Natural killer cell (primary cell): ENCODE measurements at regions not wholly inside any gene's neighbourhood (a gene's known extent, or its start where the extent isn't known, plus 50 kb on each side); places are given as distances from the start of the nearest gene placed in this dataset.

Experiments
- ATAC-seq, 3 donors: fragments of 150-1000 bp in 2 of 3; fragments of 200-7000 bp in 1 of 3; cut with Tn5 transposase; 1 replicate in 1 of 3; 2 replicates in 2 of 3; pipeline ENCODE4 v1.10.0; 2021; ENCODE audit warnings: mild to moderate bottlenecking in 2 of 3, moderate library complexity in 2 of 3
- DNase-seq, 2 donors: peaks; one replicate each; pipeline versions ENCODE4 v3.0.0 to v3.0.0-alpha.2; 2013 to 2021; ENCODE audit warnings: mixed read lengths in 1 of 2
- H3K27ac ChIP-seq: one replicate; pipeline ENCODE4 v1.5.1; 2013; ENCODE audit warnings: mild to moderate bottlenecking, low read length
- H3K27me3 ChIP-seq: one replicate; pipeline ENCODE4 v1.6.1; 2013; ENCODE audit warnings: low read length; ENCODE audit not compliant: control insufficient read depth, insufficient read depth
- H3K36me3 ChIP-seq: one replicate; pipeline ENCODE4 v1.6.1; 2013; ENCODE audit warnings: low read length; ENCODE audit not compliant: control insufficient read depth, insufficient read depth
- H3K4me1 ChIP-seq: one replicate; pipeline ENCODE4 v1.6.1; 2013; ENCODE audit warnings: low read length; ENCODE audit not compliant: control insufficient read depth, insufficient read depth
- H3K4me3 ChIP-seq: one replicate; pipeline ENCODE4 v1.5.1; 2013; ENCODE audit warnings: low read length
- H3K9me3 ChIP-seq: one replicate; pipeline ENCODE4 v1.6.1; 2013; ENCODE audit warnings: low read length; ENCODE audit not compliant: control insufficient read depth, insufficient read depth
- H3K27ac Mint-ChIP-seq, 2 donors: one replicate each; pipeline ENCODE4 v1.8.0; 2022; ENCODE audit warnings: mild to moderate bottlenecking in 2 of 2, mixed read lengths in 2 of 2, moderate library complexity in 1 of 2
- H3K27me3 Mint-ChIP-seq, 2 donors: one replicate each; pipeline ENCODE4 v1.8.0; 2022; ENCODE audit warnings: low read depth in 2 of 2, mixed read lengths in 2 of 2
- H3K36me3 Mint-ChIP-seq: one replicate; pipeline ENCODE4 v1.8.0; 2022; ENCODE audit warnings: mixed read lengths
- H3K4me1 Mint-ChIP-seq, 2 donors: one replicate each; pipeline ENCODE4 v1.8.0; 2022; ENCODE audit warnings: mixed read lengths in 2 of 2
- H3K4me3 Mint-ChIP-seq: one replicate; pipeline ENCODE4 v1.8.0; 2022; ENCODE audit warnings: mild to moderate bottlenecking, moderate library complexity, mixed read lengths
- H3K9me3 Mint-ChIP-seq, 2 donors: one replicate each; pipeline ENCODE4 v1.8.0; 2022; ENCODE audit warnings: mixed read lengths in 2 of 2
- CTCF ChIP-seq: fragments of 200-600 bp; IDR thresholded peaks from one replicate; pipeline ENCODE4 v1.8.0; 2022; ENCODE audit warnings: antibody characterized with exemption
- WGBS: methylation state at CpG from one replicate; pipeline ENCODE4 v1.1.7; 2013; ENCODE audit warnings: missing lambda C conversion rate; ENCODE audit not compliant: insufficient coverage; 5-methylcytosine and 5-hydroxymethylcytosine counted together
- intact Hi-C: fragments of 100-400 bp; cut with micrococcal nuclease; formaldehyde crosslinking; loops from one replicate; pipeline ENCODE4 v1.14.2; 2022

- Histone ChIP-seq H3K36me3 (no peaks in the 10 kb centered on the region), H3K27ac (no peak overlapping the region), H3K27me3 (no peaks in the 10 kb centered on the region), H3K9me3 (no peaks in the 10 kb centered on the region), H3K4me3 (no peak overlapping the region), H3K4me1 (no peaks in the 10 kb centered on the region)
- intact Hi-C loops = no loop called here
- DNase-seq (no peak), ATAC-seq (no peak)
- no peaks in the 10 kb centered on the region for H3K36me3 Mint-ChIP-seq
- H3K4me1 Mint-ChIP-seq = no peaks in the 10 kb centered on the region
- H3K27me3 Mint-ChIP-seq = peaks cover 0 to 2% of the 10 kb centered on the region in 2 donors
- H3K27ac Mint-ChIP-seq = no peak overlapping the region
- 61% methylated on average over 11 of the region's 11 CpGs for WGBS
- H3K4me3 Mint-ChIP-seq = no peak overlapping the region
- no peaks in the 10 kb centered on the region for H3K9me3 Mint-ChIP-seq
- TF ChIP-seq CTCF = no peak
Observed at GRCh38 chr19:28823338-28823961, 389.5 kb downstream of the UQCRFS1 start.

GRCh38 chr19:28820289-28820688 is 392.7 kb downstream of the UQCRFS1 start:
- no peak for TF ChIP-seq CTCF
- 81% methylated on average over 2 of the region's 2 CpGs for WGBS
- Histone ChIP-seq H3K27ac (no peak overlapping the region), H3K36me3 (no peaks in the 10 kb centered on the region), H3K4me3 (no peak overlapping the region), H3K4me1 (no peaks in the 10 kb centered on the region), H3K27me3 (no peaks in the 10 kb centered on the region), H3K9me3 (no peaks in the 10 kb centered on the region)
- DNase-seq (no peak), ATAC-seq (no peak)
- Mint-ChIP-seq H3K27ac (no peak overlapping the region), H3K9me3 (no peaks in the 10 kb centered on the region), H3K4me3 (no peak overlapping the region), H3K36me3 (no peaks in the 10 kb centered on the region), H3K4me1 (no peaks in the 10 kb centered on the region), H3K27me3 (peaks cover 0 to 12% of the 10 kb centered on the region in 2 donors)
- intact Hi-C loops = no loop called here

- TF ChIP-seq CTCF = no peak
- Mint-ChIP-seq H3K9me3 (no peaks in the 10 kb centered on the region), H3K4me3 (no peak overlapping the region), H3K27ac (no peak overlapping the region), H3K4me1 (no peaks in the 10 kb centered on the region), H3K27me3 (peaks cover 0 to 12% of the 10 kb centered on the region in 2 donors), H3K36me3 (no peaks in the 10 kb centered on the region)
- intact Hi-C loops = no loop called here
- no peak overlapping the region for H3K27ac ChIP-seq
- no peak overlapping the region for H3K4me3 ChIP-seq
- ATAC-seq (no peak), DNase-seq (no peak)
- H3K9me3 ChIP-seq = peaks cover 3% of the 10 kb centered on the region
- H3K36me3 ChIP-seq = no peaks in the 10 kb centered on the region
- H3K4me1 ChIP-seq = no peaks in the 10 kb centered on the region
- WGBS = 64% methylated on average over 2 of the region's 2 CpGs
- H3K27me3 ChIP-seq = no peaks in the 10 kb centered on the region
Observed at GRCh38 chr19:28815257-28815656, 397.7 kb downstream of the UQCRFS1 start.

DNA sequence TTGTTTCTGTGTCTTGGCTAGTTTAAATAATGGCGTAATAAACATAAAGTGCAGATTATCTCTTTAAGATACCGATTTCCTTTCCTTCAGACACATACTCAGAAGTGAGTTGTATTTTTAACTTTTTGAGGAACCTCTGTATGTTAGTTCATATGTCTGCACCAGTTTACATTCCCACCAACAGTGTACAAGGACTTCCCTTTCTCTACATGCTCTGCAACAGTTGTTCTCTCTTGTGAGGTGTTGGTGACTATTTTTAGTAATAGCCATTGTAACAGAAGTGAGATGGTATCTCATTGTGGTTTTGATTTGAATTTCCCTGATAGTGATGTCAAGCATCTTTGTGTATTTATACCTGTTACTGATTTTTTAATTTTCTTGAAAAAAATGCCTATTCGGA is 418.6 kb downstream of the UQCRFS1 start:
- peaks cover 17% of the 10 kb centered on the region for H3K36me3 Mint-ChIP-seq
- H3K4me3 Mint-ChIP-seq = no peak overlapping the region
- ATAC-seq (no peak), DNase-seq (no peak)
- no peak overlapping the region for H3K27ac ChIP-seq
- no peaks in the 10 kb centered on the region for H3K9me3 ChIP-seq
- H3K4me1 ChIP-seq = no peaks in the 10 kb centered on the region
- intact Hi-C loops = no loop called here
- no peaks in the 10 kb centered on the region for H3K4me1 Mint-ChIP-seq
- no peak for TF ChIP-seq CTCF
- peaks cover 0 to 2% of the 10 kb centered on the region in 2 donors for H3K9me3 Mint-ChIP-seq
- no peaks in the 10 kb centered on the region for H3K36me3 ChIP-seq
- peaks cover 16% of the 10 kb centered on the region for H3K27me3 ChIP-seq
- WGBS = no CpG with 5 or more reads among the region's 3 CpGs
- H3K27me3 Mint-ChIP-seq = peaks cover 27 to 37% of the 10 kb centered on the region in 2 donors
- no peak overlapping the region for H3K4me3 ChIP-seq
- H3K27ac Mint-ChIP-seq = no peak overlapping the region
